ENCODE measurements at regions not wholly inside any gene's neighbourhood (a gene's known extent, or its start where the extent isn't known, plus 50 kb on each side); places are given as distances from the start of the nearest gene placed in this dataset.
A peak's percentile ranks its signal among the peaks of the same experiment; 100 is the strongest.

- DNase-seq: peak; percentile 91
These were observed 66.3 kb upstream of the DST start for GRCh38 chr6:56708810-56709597.

GRCh38 chr6:56706981-56707726 is 64.5 kb upstream of the DST start:
- DNase-seq: no peak

- DNase-seq: peak; percentile 65
These were observed 56.5 kb upstream of the DST start for GRCh38 chr6:56699066-56699654.

GRCh38 chr6:56695702-56696101 is 53.0 kb upstream of the DST start:
- DNase-seq: no peak

GRCh38 chr6:56694002-56694401 is 51.3 kb upstream of the DST start:
- no peak for DNase-seq

- no peak for DNase-seq
These were observed 50.5 kb upstream of the DST start for GRCh38 chr6:56693246-56693607.

- DNase-seq: no peak
These were observed 50.0 kb upstream of the DST start for GRCh38 chr6:56692523-56693245.
